Fibroblast of upper back skin (primary cell): ENCODE measurements at regions not wholly inside any gene's neighbourhood (a gene's known extent, or its start where the extent isn't known, plus 50 kb on each side); places are given as distances from the start of the nearest gene placed in this dataset.
"Not testable (repeated sequence)": the region's sequence is repeated elsewhere in the genome, so short reads cannot be mapped to it uniquely, and the experiment has no call there.

ENCODE experiments used
- DNase-seq: peaks from one replicate; pipeline ENCODE4 v3.0.0-alpha.2; 2013

- DNase-seq = no peak
Observed at GRCh38 chr16:26809461-26809860, 257.3 kb upstream of the C16orf82 start.

GRCh38 chr16:26816266-26816665 is 250.5 kb upstream of the C16orf82 start:
- peak; percentile 17 for DNase-seq

- DNase-seq = peak; percentile 39
Observed at GRCh38 chr16:26816885-26817571, 249.7 kb upstream of the C16orf82 start.

- no peak for DNase-seq
Observed at GRCh38 chr16:26818393-26818792, 248.3 kb upstream of the C16orf82 start.

- DNase-seq = no peak
Observed at GRCh38 chr16:26824469-26824868, 242.3 kb upstream of the C16orf82 start.

- no peak for DNase-seq
Observed at GRCh38 chr16:26826500-26826899, 240.2 kb upstream of the C16orf82 start.

- no peak for DNase-seq
Observed at GRCh38 chr16:26827386-26827785, 239.3 kb upstream of the C16orf82 start.

- DNase-seq = peak; percentile 1
Observed at GRCh38 chr16:26830428-26831127, 236.1 kb upstream of the C16orf82 start.

- not testable (repeated sequence) for DNase-seq
Observed at GRCh38 chr16:26836114-26836513, 230.6 kb upstream of the C16orf82 start.

GRCh38 chr16:26838931-26839330 is 227.8 kb upstream of the C16orf82 start:
- no peak for DNase-seq

- DNase-seq = no peak
Observed at GRCh38 chr16:26840691-26841090, 226.0 kb upstream of the C16orf82 start.

GRCh38 chr16:26856271-26856670 is 210.5 kb upstream of the C16orf82 start:
- DNase-seq = no peak

- DNase-seq = no peak
Observed at GRCh38 chr16:26856791-26857190, 209.9 kb upstream of the C16orf82 start.

GRCh38 chr16:26857371-26857770 is 209.4 kb upstream of the C16orf82 start:
- DNase-seq = no peak

- no peak for DNase-seq
Observed at GRCh38 chr16:26860506-26860905, 206.2 kb upstream of the C16orf82 start.

GRCh38 chr16:26863931-26864330 is 202.8 kb upstream of the C16orf82 start:
- no peak for DNase-seq

GRCh38 chr16:26874318-26874717 is 192.4 kb upstream of the C16orf82 start:
- DNase-seq = not testable (repeated sequence)

GRCh38 chr16:26877421-26877820 is 189.3 kb upstream of the C16orf82 start:
- no peak for DNase-seq

- no peak for DNase-seq
Observed at GRCh38 chr16:26885674-26886073, 181.1 kb upstream of the C16orf82 start.

- peak; percentile 12 for DNase-seq
Observed at GRCh38 chr16:26889740-26890139, 177.0 kb upstream of the C16orf82 start.

- DNase-seq = no peak
Observed at GRCh38 chr16:26898200-26898599, 168.5 kb upstream of the C16orf82 start.

GRCh38 chr16:26901196-26901861 is 165.4 kb upstream of the C16orf82 start:
- no peak for DNase-seq

- DNase-seq = no peak
Observed at GRCh38 chr16:26901983-26902382, 164.7 kb upstream of the C16orf82 start.

GRCh38 chr16:26905336-26905735 is 161.4 kb upstream of the C16orf82 start:
- peak; percentile 61 for DNase-seq
